ENCODE measurements at regions not wholly inside any gene's neighbourhood (a gene's known extent, or its start where the extent isn't known, plus 50 kb on each side); places are given as distances from the start of the nearest gene placed in this dataset.

- no peak for TF ChIP-seq POLR2AphosphoS5 (IDR thresholded peaks at IDR 0.05; ENCODE audit: low read depth, low read length)
- no peak for TF ChIP-seq CTCF (IDR thresholded peaks at IDR 0.05)
- TF ChIP-seq TCF7L2 (IDR thresholded peaks at IDR 0.05; ENCODE audit: low read depth, low read length) = no peak
- no peak for TF ChIP-seq REST (IDR thresholded peaks at IDR 0.05; ENCODE audit: insufficient read depth in 1 of 2, low read depth in 2 of 2, low read length in 1 of 2)
- no peak for TF ChIP-seq SIN3A (IDR thresholded peaks at IDR 0.05; ENCODE audit: borderline replicate concordance, insufficient read depth, low read depth, low read length)
Measured at GRCh38 chr11:11701070-11701469, 79.3 kb upstream of the GALNT18 start.
